Gastrocnemius medialis (tissue), 4 donors: ENCODE measurements at regions not wholly inside any gene's neighbourhood (a gene's known extent, or its start where the extent isn't known, plus 50 kb on each side); places are given as distances from the start of the nearest gene placed in this dataset.

Experiments
- ATAC-seq, 2 donors: fragments of 150-250 bp; one replicate each; pipeline ENCODE4 v1.9.1; 2016
- DNase-seq, 2 donors: peaks; one replicate each; pipeline ENCODE4 v3.0.0-alpha.2; 2019
- H3K27ac ChIP-seq, 4 donors: fragments of 200-600 bp; sonication (generic); 1 replicate in 1 of 4; 2 replicates in 3 of 4; pipeline ENCODE4 v1.5.1; 2016 to 2018; ENCODE audit warnings: mild to moderate bottlenecking in 2 of 4, moderate library complexity in 1 of 4
- H3K27me3 ChIP-seq, 3 donors: fragments of 200-600 bp; sonication (generic) in 2 of 3; 1 replicate in 1 of 3; 2 replicates in 2 of 3; pipeline versions ENCODE4 v1.5.1 to v1.6.0; 2016 to 2019; ENCODE audit warnings: mild to moderate bottlenecking in 1 of 3, moderate library complexity in 1 of 3
- H3K36me3 ChIP-seq, 2 donors: fragments of 200-600 bp; sonication (generic) in 1 of 2; one replicate each; pipeline ENCODE4 v1.5.1; 2017 to 2018
- H3K4me1 ChIP-seq, 2 donors: fragments of 200-600 bp; sonication (generic) in 1 of 2; one replicate each; pipeline ENCODE4 v1.5.1; 2016 to 2017; ENCODE audit warnings: mild to moderate bottlenecking in 2 of 2
- H3K4me3 ChIP-seq, 4 donors: fragments of 200-600 bp; sonication (generic) in 3 of 4; 1 replicate in 1 of 4; 2 replicates in 3 of 4; pipeline ENCODE4 v1.5.1; 2016 to 2019; ENCODE audit warnings: mild to moderate bottlenecking in 2 of 4
- H3K9me3 ChIP-seq, 3 donors: fragments of 200-600 bp; sonication (generic) in 2 of 3; 1 replicate in 1 of 3; 2 replicates in 2 of 3; pipeline ENCODE4 v1.5.1; 2016 to 2019
- CTCF ChIP-seq, 5 experiments: fragments of 450-650 bp in 3 of 5; fragments of 200-600 bp in 2 of 5; sonication (generic) in 2 of 5; IDR thresholded peaks in 4 of 5; conservative IDR thresholded peaks in 1 of 5; 1 replicate in 4 of 5; 2 replicates in 1 of 5; pipeline ENCODE4 v1.5.1; 2016 to 2019; ENCODE audit warnings: antibody characterized with exemption in 5 of 5, mild to moderate bottlenecking in 3 of 5, moderate library complexity in 3 of 5
- POLR2A ChIP-seq, 2 donors: fragments of 450-650 bp; IDR thresholded peaks; one replicate each; pipeline ENCODE4 v1.6.1; 2017; ENCODE audit warnings: antibody characterized with exemption in 2 of 2, mild to moderate bottlenecking in 2 of 2, moderate library complexity in 2 of 2
- in situ Hi-C, 4 donors: fragments of 200-750 bp; cut with MboI; loops; one replicate each; pipeline versions ENCODE4 v1.15.0 to v1.8.0; 2017; ENCODE audit warnings: low sequenced_read_pairs in 4 of 4
- intact Hi-C: fragments of 100-400 bp; cut with DNase I; formaldehyde crosslinking; loops from one replicate; pipeline ENCODE4 v1.15.1; 2023; ENCODE audit warnings: low total_unique reads

GRCh38 chr14:53390008-53390407 is 236.9 kb upstream of the DDHD1 start:
- no peaks in the 10 kb centered on the region for H3K27me3 ChIP-seq
- ATAC-seq: no peak
- no peaks in the 10 kb centered on the region for H3K9me3 ChIP-seq
- no peak for DNase-seq
- no peak overlapping the region for H3K27ac ChIP-seq
- TF ChIP-seq CTCF (IDR thresholded peaks at IDR 0.05 in 4 of 5, conservative IDR thresholded peaks at IDR 0.05 in 1 of 5) (no peak), POLR2A (IDR thresholded peaks at IDR 0.05) (no peak)
- H3K4me1 ChIP-seq: no peaks in the 10 kb centered on the region
- H3K4me3 ChIP-seq: no peak overlapping the region
- no peaks in the 10 kb centered on the region for H3K36me3 ChIP-seq
- intact Hi-C loops: no loop called here
- in situ Hi-C loops: no loop called here

GRCh38 chr14:53389202-53389601 is 236.1 kb upstream of the DDHD1 start:
- H3K4me3 ChIP-seq: no peak overlapping the region
- H3K36me3 ChIP-seq: no peaks in the 10 kb centered on the region
- no peaks in the 10 kb centered on the region for H3K9me3 ChIP-seq
- H3K4me1 ChIP-seq: no peaks in the 10 kb centered on the region
- no peak overlapping the region for H3K27ac ChIP-seq
- H3K27me3 ChIP-seq: no peaks in the 10 kb centered on the region
- no peak for ATAC-seq
- no peak for DNase-seq
- intact Hi-C loops: no loop called here
- TF ChIP-seq CTCF (IDR thresholded peaks at IDR 0.05 in 4 of 5, conservative IDR thresholded peaks at IDR 0.05 in 1 of 5) (no peak), POLR2A (IDR thresholded peaks at IDR 0.05) (no peak)
- in situ Hi-C loops: no loop called here

GRCh38 chr14:53386362-53386761 is 233.2 kb upstream of the DDHD1 start:
- in situ Hi-C loops (no loop called here), intact Hi-C loops (no loop called here)
- Histone ChIP-seq H3K9me3 (no peaks in the 10 kb centered on the region), H3K36me3 (no peaks in the 10 kb centered on the region), H3K27ac (no peak overlapping the region), H3K27me3 (no peaks in the 10 kb centered on the region), H3K4me3 (no peak overlapping the region), H3K4me1 (no peaks in the 10 kb centered on the region)
- TF ChIP-seq CTCF (IDR thresholded peaks at IDR 0.05 in 4 of 5, conservative IDR thresholded peaks at IDR 0.05 in 1 of 5): no peak
- no peak for DNase-seq
- no peak for ATAC-seq

- H3K36me3 ChIP-seq: no peaks in the 10 kb centered on the region
- no peaks in the 10 kb centered on the region for H3K9me3 ChIP-seq
- intact Hi-C loops (no loop called here), in situ Hi-C loops (no loop called here)
- H3K27ac ChIP-seq: no peak overlapping the region
- no peaks in the 10 kb centered on the region for H3K4me1 ChIP-seq
- DNase-seq: no peak
- H3K27me3 ChIP-seq: no peaks in the 10 kb centered on the region
- H3K4me3 ChIP-seq: no peak overlapping the region
- no peak for TF ChIP-seq CTCF (IDR thresholded peaks at IDR 0.05 in 4 of 5, conservative IDR thresholded peaks at IDR 0.05 in 1 of 5)
- no peak for TF ChIP-seq POLR2A (IDR thresholded peaks at IDR 0.05)
- ATAC-seq: no peak
Measured at GRCh38 chr14:53384536-53384935, 231.4 kb upstream of the DDHD1 start.

- no peaks in the 10 kb centered on the region for H3K4me1 ChIP-seq
- TF ChIP-seq POLR2A (IDR thresholded peaks at IDR 0.05) (no peak), CTCF (IDR thresholded peaks at IDR 0.05 in 4 of 5, conservative IDR thresholded peaks at IDR 0.05 in 1 of 5) (no peak)
- intact Hi-C loops: no loop called here
- H3K4me3 ChIP-seq: no peak overlapping the region
- in situ Hi-C loops: no loop called here
- no peaks in the 10 kb centered on the region for H3K27me3 ChIP-seq
- no peak overlapping the region for H3K27ac ChIP-seq
- no peak for ATAC-seq
- H3K9me3 ChIP-seq: no peaks in the 10 kb centered on the region
- H3K36me3 ChIP-seq: no peaks in the 10 kb centered on the region
- DNase-seq: no peak
Measured at GRCh38 chr14:53384073-53384472, 230.9 kb upstream of the DDHD1 start.
